Transverse colon (tissue), 4 donors: ENCODE measurements at regions not wholly inside any gene's neighbourhood (a gene's known extent, or its start where the extent isn't known, plus 50 kb on each side); places are given as distances from the start of the nearest gene placed in this dataset.

ENCODE experiments used
- DNase-seq: peaks from one replicate; pipeline ENCODE4 v3.0.0-alpha.2; 2019
- H3K27ac ChIP-seq, 4 donors: fragments of 200-600 bp; sonication (generic); 2 replicates each; pipeline ENCODE4 v1.5.1; 2016 to 2018; ENCODE audit warnings: inconsistent platforms in 4 of 4
- H3K27me3 ChIP-seq: fragments of 200-600 bp; sonication (generic); 2 replicates; pipeline ENCODE4 v1.5.1; 2017; ENCODE audit warnings: inconsistent platforms
- H3K36me3 ChIP-seq, 4 donors: fragments of 200-600 bp; sonication (generic); 2 replicates each; pipeline ENCODE4 v1.5.1; 2017 to 2019; ENCODE audit warnings: inconsistent platforms in 4 of 4
- H3K4me1 ChIP-seq, 4 donors: fragments of 200-600 bp; sonication (generic); 2 replicates each; pipeline ENCODE4 v1.5.1; 2017 to 2020; ENCODE audit warnings: inconsistent platforms in 4 of 4
- H3K4me3 ChIP-seq, 4 donors: fragments of 200-600 bp; sonication (generic); 1 replicate in 1 of 4; 2 replicates in 3 of 4; pipeline versions ENCODE4 v1.5.1 to v1.6.1; 2017 to 2019; ENCODE audit warnings: inconsistent platforms in 4 of 4
- H3K9me3 ChIP-seq, 2 donors: fragments of 200-600 bp; sonication (generic); 2 replicates each; pipeline ENCODE4 v1.5.1; 2017 to 2019; ENCODE audit warnings: inconsistent platforms in 2 of 2
- EP300 ChIP-seq: sonication (generic); formaldehyde crosslinking; IDR thresholded peaks from one replicate; pipeline ENCODE4 v1.6.1; 2017; ENCODE audit warnings: antibody characterized with exemption, low read depth
- POLR2A ChIP-seq: fragments of 450-650 bp; IDR thresholded peaks from one replicate; pipeline ENCODE4 v1.6.1; 2016; ENCODE audit warnings: antibody characterized with exemption, mild to moderate bottlenecking, moderate library complexity
- POLR2AphosphoS5 ChIP-seq, 3 donors: sonication (generic); formaldehyde crosslinking; IDR thresholded peaks; one replicate each; pipeline ENCODE4 v1.6.1; 2016; ENCODE audit warnings: antibody characterized with exemption in 3 of 3
- WGBS, 2 donors: methylation state at CpG; one replicate each; pipeline ENCODE4 v1.1.5; 2018; ENCODE audit warnings: low coverage in 1 of 2; 5-methylcytosine and 5-hydroxymethylcytosine counted together
- in situ Hi-C, 4 donors: fragments of 200-750 bp; cut with MboI; loops; one replicate each; pipeline versions ENCODE4 v1.15.0 to v1.15.1; 2017; ENCODE audit warnings: low sequenced_read_pairs in 3 of 4, low pct_ligation_motif_present in 1 of 4, low pct_unique_long_range_greater_than_20kb in 1 of 4
- intact Hi-C: fragments of 100-400 bp; cut with DNase I; formaldehyde crosslinking; loops from one replicate; pipeline ENCODE4 v1.15.1; 2023; ENCODE audit warnings: low total_unique reads
- TF ChIP-seq, protein P1 (sequence below), 5 experiments: fragments of 200-600 bp in 3 of 5; fragments of 450-650 bp in 2 of 5; sonication (generic) in 3 of 5; IDR thresholded peaks; 1 replicate in 2 of 5; 2 replicates in 3 of 5; pipeline ENCODE4 v1.5.1; 2016 to 2017; ENCODE audit warnings: antibody characterized with exemption in 5 of 5, inconsistent platforms in 3 of 5, mild to moderate bottlenecking in 2 of 5, moderate library complexity in 1 of 5

DNA sequence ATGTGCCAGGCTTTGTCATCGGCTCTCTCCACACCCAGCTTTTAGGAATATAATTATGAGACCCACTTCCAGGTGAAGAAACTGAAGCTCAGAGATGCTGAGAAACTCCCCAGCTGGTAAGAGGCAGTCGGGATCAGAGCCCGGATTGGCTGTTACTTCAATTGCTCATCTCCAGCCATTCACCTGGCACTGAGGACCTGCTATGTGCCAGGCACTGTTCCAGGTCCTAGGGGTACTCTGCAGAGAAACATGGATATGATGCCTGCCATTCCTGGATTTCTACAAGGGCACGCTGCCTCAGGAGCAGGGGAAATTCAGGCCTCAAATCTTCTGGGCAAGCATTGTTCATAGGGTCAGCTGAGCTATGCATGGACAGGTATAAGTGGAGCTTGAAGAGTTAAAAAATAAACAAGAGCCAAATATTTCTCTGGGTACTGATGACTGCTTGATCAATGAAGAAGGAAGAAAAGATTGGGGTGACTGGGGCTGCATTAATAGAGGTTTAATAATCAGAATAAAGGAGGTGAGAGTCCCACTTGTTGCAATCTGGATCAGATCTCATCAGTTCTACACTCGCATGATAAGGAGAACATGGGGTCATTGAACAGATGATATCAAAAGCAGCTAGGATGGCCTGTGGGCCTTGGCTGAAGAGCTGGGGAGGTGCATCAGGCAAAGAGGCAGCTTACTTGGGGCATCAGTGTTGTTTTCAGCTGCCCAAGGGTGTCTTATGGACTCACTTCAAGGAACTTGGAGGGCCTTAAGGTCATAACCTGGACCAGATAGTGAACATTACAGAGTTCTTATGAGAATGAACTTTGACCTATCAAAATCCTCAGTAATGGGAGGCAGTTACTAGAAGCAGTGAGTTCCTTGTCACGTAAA, 80.9 kb upstream of the TOX2 start:
- Histone ChIP-seq H3K27me3 (no peaks in the 10 kb centered on the region), H3K4me3 (no peak overlapping the region), H3K4me1 (no peaks in the 10 kb centered on the region), H3K9me3 (no peaks in the 10 kb centered on the region), H3K27ac (no peak overlapping the region), H3K36me3 (no peaks in the 10 kb centered on the region)
- 71 to 77% methylated on average over 2 to 6 of the region's 6 CpGs for WGBS, 2 donors
- in situ Hi-C loops (no loop called here), intact Hi-C loops (no loop called here)
- DNase-seq: no peak
- TF ChIP-seq POLR2A (no peak), EP300 (no peak)
- TF ChIP-seq, protein P1, sequence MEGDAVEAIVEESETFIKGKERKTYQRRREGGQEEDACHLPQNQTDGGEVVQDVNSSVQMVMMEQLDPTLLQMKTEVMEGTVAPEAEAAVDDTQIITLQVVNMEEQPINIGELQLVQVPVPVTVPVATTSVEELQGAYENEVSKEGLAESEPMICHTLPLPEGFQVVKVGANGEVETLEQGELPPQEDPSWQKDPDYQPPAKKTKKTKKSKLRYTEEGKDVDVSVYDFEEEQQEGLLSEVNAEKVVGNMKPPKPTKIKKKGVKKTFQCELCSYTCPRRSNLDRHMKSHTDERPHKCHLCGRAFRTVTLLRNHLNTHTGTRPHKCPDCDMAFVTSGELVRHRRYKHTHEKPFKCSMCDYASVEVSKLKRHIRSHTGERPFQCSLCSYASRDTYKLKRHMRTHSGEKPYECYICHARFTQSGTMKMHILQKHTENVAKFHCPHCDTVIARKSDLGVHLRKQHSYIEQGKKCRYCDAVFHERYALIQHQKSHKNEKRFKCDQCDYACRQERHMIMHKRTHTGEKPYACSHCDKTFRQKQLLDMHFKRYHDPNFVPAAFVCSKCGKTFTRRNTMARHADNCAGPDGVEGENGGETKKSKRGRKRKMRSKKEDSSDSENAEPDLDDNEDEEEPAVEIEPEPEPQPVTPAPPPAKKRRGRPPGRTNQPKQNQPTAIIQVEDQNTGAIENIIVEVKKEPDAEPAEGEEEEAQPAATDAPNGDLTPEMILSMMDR (IDR thresholded peaks at IDR 0.05): no peak

DNA sequence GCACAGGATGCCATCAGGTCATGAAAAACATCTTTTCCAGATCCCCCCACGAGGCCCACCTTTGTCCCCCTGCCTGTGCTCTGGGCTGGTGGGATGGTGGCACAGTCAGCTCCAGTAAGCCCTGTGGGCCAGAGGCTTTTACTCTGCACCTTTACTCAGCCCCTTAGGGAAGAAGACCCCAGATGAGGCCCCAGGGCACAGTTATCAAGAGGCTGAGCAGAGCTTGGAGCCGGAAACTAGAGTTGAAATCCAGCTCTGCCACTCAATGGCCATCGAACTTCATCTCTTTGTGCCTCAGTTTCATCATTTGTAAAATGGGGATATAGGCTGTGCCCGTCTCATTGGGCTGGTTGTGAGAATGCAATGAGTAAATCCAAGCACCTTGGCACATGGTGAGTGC, 81.7 kb upstream of the TOX2 start:
- H3K36me3 ChIP-seq: no peaks in the 10 kb centered on the region
- no peak overlapping the region for H3K4me3 ChIP-seq
- 72% methylated on average over 4 of the region's 4 CpGs; no CpG with 5 or more reads in 1 of the 2 donors for WGBS, 2 donors
- no peaks in the 10 kb centered on the region for H3K9me3 ChIP-seq
- no peaks in the 10 kb centered on the region for H3K4me1 ChIP-seq
- intact Hi-C loops (no loop called here), in situ Hi-C loops (no loop called here)
- H3K27me3 ChIP-seq: no peaks in the 10 kb centered on the region
- DNase-seq: no peak
- TF ChIP-seq EP300: no peak
- TF ChIP-seq, protein P1 (IDR thresholded peaks at IDR 0.05): no peak
- no peak for TF ChIP-seq POLR2A
- TF ChIP-seq POLR2AphosphoS5 (IDR thresholded peaks at IDR 0.05): no peak
- no peak overlapping the region for H3K27ac ChIP-seq

DNA sequence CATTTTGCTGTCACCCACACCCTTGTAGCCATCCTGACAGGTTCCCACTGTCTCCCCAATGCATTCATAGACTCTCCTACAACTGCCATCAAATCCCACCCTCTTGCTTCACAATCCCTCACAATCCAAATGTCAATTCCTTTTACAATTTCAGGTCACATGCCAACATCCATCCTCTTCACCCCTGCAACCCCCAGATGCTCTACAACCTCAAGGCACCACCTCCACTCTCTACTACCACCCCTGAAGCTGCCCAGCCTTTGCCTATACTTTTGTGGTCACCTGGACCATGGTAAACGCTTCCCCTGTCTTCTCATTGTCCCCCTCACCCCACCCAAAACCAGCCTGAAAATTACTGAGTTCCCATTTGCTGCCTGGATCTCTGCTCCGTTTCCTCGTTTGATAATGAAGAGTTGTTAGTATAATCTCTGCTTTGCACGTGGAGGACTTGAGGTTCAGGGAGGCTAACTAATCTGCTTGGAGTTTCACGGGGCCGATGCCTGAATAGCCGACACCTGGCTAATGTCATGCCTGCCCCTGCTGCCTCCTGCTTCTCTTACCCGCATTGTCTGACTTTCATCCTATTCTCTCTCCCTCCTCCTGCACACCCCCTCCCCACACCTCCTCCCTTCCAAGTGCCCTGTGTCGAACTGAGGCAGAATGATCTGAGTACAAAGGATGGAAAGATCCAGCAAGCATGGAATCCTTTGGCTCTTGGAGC, 82.4 kb upstream of the TOX2 start:
- H3K27ac ChIP-seq: no peak overlapping the region
- H3K4me1 ChIP-seq: no peaks in the 10 kb centered on the region
- no peak for TF ChIP-seq EP300
- no peaks in the 10 kb centered on the region for H3K27me3 ChIP-seq
- intact Hi-C loops: no loop called here
- no peaks in the 10 kb centered on the region for H3K36me3 ChIP-seq
- H3K4me3 ChIP-seq: no peak overlapping the region
- in situ Hi-C loops: no loop called here
- 47 to 71% methylated on average over 1 to 9 of the region's 9 CpGs for WGBS, 2 donors
- no peaks in the 10 kb centered on the region for H3K9me3 ChIP-seq
- no peak for DNase-seq

DNA sequence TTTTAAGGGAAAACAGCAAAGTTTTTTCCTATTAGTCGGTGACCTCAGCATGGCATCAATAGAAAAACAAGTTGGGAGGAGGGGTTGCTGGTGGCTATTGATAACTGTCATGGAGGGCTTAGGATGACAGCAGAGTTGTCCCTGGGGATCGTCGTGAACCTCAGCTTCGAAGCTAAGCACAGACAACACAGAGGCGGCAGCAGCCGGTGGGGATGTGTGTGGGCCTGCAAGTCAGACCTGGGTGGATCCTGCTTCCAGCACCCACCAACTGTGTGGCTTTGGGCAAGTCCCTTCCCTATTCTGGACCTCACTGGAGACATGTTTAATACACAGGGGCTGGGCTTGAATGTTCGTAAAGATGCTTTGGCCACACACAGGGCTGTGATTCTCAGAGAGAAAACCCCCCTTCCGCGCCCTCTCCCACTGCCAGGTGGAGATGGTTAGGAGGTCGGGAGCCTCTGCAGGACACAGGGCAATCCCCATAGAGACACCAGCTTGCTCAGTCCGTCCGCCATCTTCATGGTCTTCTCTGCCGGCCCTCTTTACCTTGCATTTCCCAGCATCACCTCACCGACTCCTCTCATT, 83.1 kb upstream of the TOX2 start:
- DNase-seq: no peak
- no peaks in the 10 kb centered on the region for H3K4me1 ChIP-seq
- 75 to 86% methylated on average over 2 to 14 of the region's 14 CpGs for WGBS, 2 donors

More for the DNA sequence above, 83.1 kb upstream of the TOX2 start:
- in situ Hi-C loops (no loop called here), intact Hi-C loops (no loop called here)
- no peaks in the 10 kb centered on the region for H3K36me3 ChIP-seq
- H3K27ac ChIP-seq: no peak overlapping the region
- H3K27me3 ChIP-seq: no peaks in the 10 kb centered on the region
- H3K9me3 ChIP-seq: no peaks in the 10 kb centered on the region
- no peak overlapping the region for H3K4me3 ChIP-seq
- no peak for TF ChIP-seq POLR2AphosphoS5 (IDR thresholded peaks at IDR 0.05)
- TF ChIP-seq, protein P1 (IDR thresholded peaks at IDR 0.05): no peak
- TF ChIP-seq POLR2A: no peak
- no peak for TF ChIP-seq EP300
